Osteocyte (in vitro differentiated cells): ENCODE measurements at regions not wholly inside any gene's neighbourhood (a gene's known extent, or its start where the extent isn't known, plus 50 kb on each side); places are given as distances from the start of the nearest gene placed in this dataset.

Experiments used
- DNase-seq: peaks from one replicate; pipeline ENCODE4 v3.0.0; 2021; ENCODE audit warnings: mixed read lengths; ENCODE audit not compliant: unreplicated experiment; ENCODE audit errors: extremely low spot score
- H3K27ac Mint-ChIP-seq: one replicate; pipeline ENCODE4 v1.8.0; 2021; ENCODE audit warnings: mild to moderate bottlenecking, mixed read lengths; ENCODE audit not compliant: unreplicated experiment
- H3K27me3 Mint-ChIP-seq: one replicate; pipeline ENCODE4 v1.8.0; 2021; ENCODE audit warnings: mixed read lengths; ENCODE audit not compliant: unreplicated experiment
- H3K36me3 Mint-ChIP-seq: one replicate; pipeline ENCODE4 v1.8.0; 2021; ENCODE audit warnings: mixed read lengths; ENCODE audit not compliant: unreplicated experiment
- H3K4me1 Mint-ChIP-seq: one replicate; pipeline ENCODE4 v1.8.0; 2021; ENCODE audit warnings: mixed read lengths; ENCODE audit not compliant: unreplicated experiment
- H3K4me3 Mint-ChIP-seq: one replicate; pipeline ENCODE4 v1.8.0; 2021; ENCODE audit warnings: mild to moderate bottlenecking, moderate library complexity, mixed read lengths; ENCODE audit not compliant: unreplicated experiment
- H3K9me3 Mint-ChIP-seq: one replicate; pipeline ENCODE4 v1.8.0; 2021; ENCODE audit warnings: mixed read lengths; ENCODE audit not compliant: unreplicated experiment
- TF ChIP-seq, protein P1 (sequence below): fragments of 200-600 bp; sonication (generic); IDR thresholded peaks from 2 replicates; pipeline ENCODE4 v1.5.0; 2021; ENCODE audit warnings: antibody characterized with exemption, mild to moderate bottlenecking, moderate library complexity

GRCh38 chr18:71116535-71116934 lies 827.7 kb downstream of the SOCS6 start:
- H3K27ac Mint-ChIP-seq = no peak overlapping the region
- DNase-seq = no peak
- H3K27me3 Mint-ChIP-seq = no peaks in the 10 kb centered on the region
- peaks cover 15% of the 10 kb centered on the region for H3K9me3 Mint-ChIP-seq
- no peak overlapping the region for H3K4me3 Mint-ChIP-seq
- TF ChIP-seq, protein P1, sequence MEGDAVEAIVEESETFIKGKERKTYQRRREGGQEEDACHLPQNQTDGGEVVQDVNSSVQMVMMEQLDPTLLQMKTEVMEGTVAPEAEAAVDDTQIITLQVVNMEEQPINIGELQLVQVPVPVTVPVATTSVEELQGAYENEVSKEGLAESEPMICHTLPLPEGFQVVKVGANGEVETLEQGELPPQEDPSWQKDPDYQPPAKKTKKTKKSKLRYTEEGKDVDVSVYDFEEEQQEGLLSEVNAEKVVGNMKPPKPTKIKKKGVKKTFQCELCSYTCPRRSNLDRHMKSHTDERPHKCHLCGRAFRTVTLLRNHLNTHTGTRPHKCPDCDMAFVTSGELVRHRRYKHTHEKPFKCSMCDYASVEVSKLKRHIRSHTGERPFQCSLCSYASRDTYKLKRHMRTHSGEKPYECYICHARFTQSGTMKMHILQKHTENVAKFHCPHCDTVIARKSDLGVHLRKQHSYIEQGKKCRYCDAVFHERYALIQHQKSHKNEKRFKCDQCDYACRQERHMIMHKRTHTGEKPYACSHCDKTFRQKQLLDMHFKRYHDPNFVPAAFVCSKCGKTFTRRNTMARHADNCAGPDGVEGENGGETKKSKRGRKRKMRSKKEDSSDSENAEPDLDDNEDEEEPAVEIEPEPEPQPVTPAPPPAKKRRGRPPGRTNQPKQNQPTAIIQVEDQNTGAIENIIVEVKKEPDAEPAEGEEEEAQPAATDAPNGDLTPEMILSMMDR = no peak
- no peaks in the 10 kb centered on the region for H3K4me1 Mint-ChIP-seq
- no peaks in the 10 kb centered on the region for H3K36me3 Mint-ChIP-seq

- no peaks in the 10 kb centered on the region for H3K4me1 Mint-ChIP-seq
- peaks cover 10% of the 10 kb centered on the region for H3K9me3 Mint-ChIP-seq
- TF ChIP-seq, protein P1 = no peak
- H3K27ac Mint-ChIP-seq = no peak overlapping the region
- no peak for DNase-seq
- no peaks in the 10 kb centered on the region for H3K27me3 Mint-ChIP-seq
- no peaks in the 10 kb centered on the region for H3K36me3 Mint-ChIP-seq
- no peak overlapping the region for H3K4me3 Mint-ChIP-seq
These were observed 826.4 kb downstream of the SOCS6 start for GRCh38 chr18:71115261-71115660.

- TF ChIP-seq, protein P1 = no peak
- Mint-ChIP-seq H3K9me3 (peaks cover 10% of the 10 kb centered on the region), H3K27me3 (no peaks in the 10 kb centered on the region), H3K4me3 (no peak overlapping the region), H3K4me1 (no peaks in the 10 kb centered on the region), H3K36me3 (no peaks in the 10 kb centered on the region), H3K27ac (no peak overlapping the region)
- no peak for DNase-seq
These were observed 825.8 kb downstream of the SOCS6 start for GRCh38 chr18:71114550-71115210.

GRCh38 chr18:71107244-71107643 lies 818.4 kb downstream of the SOCS6 start:
- TF ChIP-seq, protein P1 = no peak
- Mint-ChIP-seq H3K27me3 (no peaks in the 10 kb centered on the region), H3K36me3 (no peaks in the 10 kb centered on the region), H3K9me3 (no peaks in the 10 kb centered on the region), H3K4me1 (no peaks in the 10 kb centered on the region), H3K4me3 (no peak overlapping the region), H3K27ac (no peak overlapping the region)
- no peak for DNase-seq

DNA sequence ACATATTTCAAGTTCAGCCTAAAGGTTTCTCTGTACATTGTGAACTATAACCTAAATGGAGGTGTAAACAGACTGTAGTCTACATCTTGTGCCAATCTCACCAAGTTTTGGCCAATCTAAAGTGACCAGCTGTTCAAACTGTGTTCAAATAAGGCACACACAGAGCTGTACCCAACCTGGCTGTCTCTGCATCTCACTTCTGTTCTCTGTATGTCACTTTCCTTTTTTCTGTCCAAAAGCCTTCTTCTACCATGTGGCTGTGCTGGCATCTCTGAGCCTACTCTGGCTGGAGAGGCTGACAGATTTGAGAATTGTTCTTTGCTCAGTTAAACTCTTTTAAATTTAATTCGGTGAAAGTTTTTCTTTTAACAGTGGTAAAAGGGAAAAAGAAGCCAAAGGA lies 817.9 kb downstream of the SOCS6 start:
- H3K27me3 Mint-ChIP-seq = no peaks in the 10 kb centered on the region
- TF ChIP-seq, protein P1 = no peak
- no peak overlapping the region for H3K27ac Mint-ChIP-seq
- DNase-seq = no peak
- H3K4me3 Mint-ChIP-seq = no peak overlapping the region
- no peaks in the 10 kb centered on the region for H3K4me1 Mint-ChIP-seq
- no peaks in the 10 kb centered on the region for H3K36me3 Mint-ChIP-seq
- H3K9me3 Mint-ChIP-seq = no peaks in the 10 kb centered on the region
